ENCODE measurements at regions not wholly inside any gene's neighbourhood (a gene's known extent, or its start where the extent isn't known, plus 50 kb on each side); places are given as distances from the start of the nearest gene placed in this dataset.

- Histone ChIP-seq H3K4me2 (ENCODE audit: insufficient read depth in 1 of 2, low read depth in 2 of 2, low read length in 2 of 2) (no peak overlapping the region), H2BK12ac (ENCODE audit: low read depth, low read length) (no peak overlapping the region), H3K27me3 (replicated peaks in 1 of 4; ENCODE audit: control insufficient read depth in 3 of 4, extremely low read depth in 1 of 4, insufficient read depth in 3 of 4, low read length in 3 of 4) (no peaks in the 10 kb centered on the region), H3K56ac (replicated peaks; ENCODE audit: insufficient read length, low read depth, low read length) (no peak overlapping the region), H2BK15ac (ENCODE audit: low read length) (no peak overlapping the region), H3K27ac (ENCODE audit: low read depth, low read length) (no peak overlapping the region), H3K4me3 (ENCODE audit: extremely low read depth in 1 of 4, insufficient read depth in 2 of 4, low read depth in 3 of 4, low read length in 4 of 4) (no peak overlapping the region), H3K18ac (ENCODE audit: extremely low read depth, low read length) (no peak overlapping the region), H4K5ac (ENCODE audit: insufficient read length, low read depth, low read length) (no peak overlapping the region), H4K8ac (ENCODE audit: extremely low read depth, insufficient read depth, low read length) (no peak overlapping the region), H3K79me2 (ENCODE audit: control insufficient read depth in 1 of 2, insufficient read depth in 2 of 2, low read length in 2 of 2) (no peaks in the 10 kb centered on the region), H2BK120ac (replicated peaks; ENCODE audit: low read depth, low read length) (no peak overlapping the region), H3K9ac (replicated peaks in 1 of 4; ENCODE audit: extremely low read depth in 1 of 4, low read depth in 3 of 4, low read length in 3 of 4) (no peak overlapping the region), H3K79me1 (ENCODE audit: low read depth, low read length) (no peaks in the 10 kb centered on the region), H3K23ac (ENCODE audit: insufficient read length) (no peak overlapping the region), H2BK5ac (ENCODE audit: low read depth, low read length) (no peak overlapping the region), H3K4ac (replicated peaks; ENCODE audit: insufficient read length, low read depth, low read length) (no peak overlapping the region), H4K91ac (replicated peaks; ENCODE audit: insufficient read length, low read length) (no peak overlapping the region), H3K23me2 (ENCODE audit: low read depth, low read length) (no peaks in the 10 kb centered on the region; the same call in 1 of the 2 replicates), H3K4me1 (replicated peaks in 1 of 4; ENCODE audit: control insufficient read depth in 3 of 4, insufficient read depth in 4 of 4, low read length in 3 of 4) (no peaks in the 10 kb centered on the region), H3K14ac (ENCODE audit: insufficient read length) (no peak overlapping the region), H3K36me3 (ENCODE audit: control insufficient read depth in 2 of 4, insufficient read depth in 4 of 4, low read length in 3 of 4) (no peaks in the 10 kb centered on the region), H2AFZ (ENCODE audit: low read length) (no peak overlapping the region), H2AK5ac (ENCODE audit: low read depth, low read length) (no peak overlapping the region), H4K20me1 (replicated peaks in 1 of 2; ENCODE audit: control insufficient read depth in 1 of 2, insufficient read depth in 2 of 2, low read length in 2 of 2) (no peaks in the 10 kb centered on the region), H3K9me3 (ENCODE audit: insufficient read depth in 2 of 2, low read depth in 1 of 2, low read length in 1 of 2) (no peaks in the 10 kb centered on the region), H2BK20ac (ENCODE audit: low read length) (no peak overlapping the region)
- WGBS, 2 experiments (ENCODE audit: extremely low coverage in 1 of 2, insufficient coverage in 1 of 2, insufficient read length in 1 of 2, insufficient replicate concordance in 2 of 2, low coverage in 1 of 2, low lambda C conversion rate in 2 of 2, missing lambda C conversion rate in 1 of 2) = 63% methylated on average over 10 of the region's 10 CpGs; no CpG with 5 or more reads in 1 of the 2 experiments
- ChIA-PET CTCF (ENCODE audit: partially characterized antibody) (interaction anchor here (0.5 to 5.2 kb wide), 36 partner anchors 12 to 854 kb away, joined by 3 to 46 read pairs (median 3); no protein-coding TSS in a partner anchor), POLR2A (ENCODE audit: partially characterized antibody) (no interaction called here)
- peak; percentile 15 to 69 for DNase-seq (ENCODE audit: low read depth in 1 of 2, low spot score in 2 of 2)
- peak; percentile 42 for FAIRE-seq
- TF ChIP-seq CBX5 (IDR thresholded peaks at IDR 0.05; ENCODE audit: low read depth, low read length) (no peak), KDM1A (IDR thresholded peaks at IDR 0.05; ENCODE audit: borderline replicate concordance, low read length) (no peak), ATF3 (IDR thresholded peaks at IDR 0.05; ENCODE audit: insufficient read depth, low read depth, low read length) (no peak), POU5F1 (IDR thresholded peaks at IDR 0.05; ENCODE audit: low read depth, low read length) (no peak), USF2 (IDR thresholded peaks at IDR 0.05; ENCODE audit: low read length) (no peak), EP300 (IDR thresholded peaks at IDR 0.05; ENCODE audit: borderline replicate concordance in 1 of 2, low read depth in 2 of 2, low read length in 2 of 2) (no peak), RAD21 (IDR thresholded peaks at IDR 0.05 in 1 of 2, conservative IDR thresholded peaks at IDR 0.05 in 1 of 2; ENCODE audit: low read depth in 2 of 2, low read length in 2 of 2) (peak; percentile 67 to 75), BCL11A (IDR thresholded peaks at IDR 0.05; ENCODE audit: low read depth in 2 of 2, low read length in 2 of 2) (no peak), CHD1 (IDR thresholded peaks at IDR 0.05; ENCODE audit: low read depth, low read length) (no peak), CEBPB (IDR thresholded peaks at IDR 0.05; ENCODE audit: low read depth, low read length) (no peak)
Measured at GRCh38 chr6:104527761-104528415, 331.8 kb downstream of the HACE1 start.

Measured in H1 (cell line).